ENCODE measurements at regions not wholly inside any gene's neighbourhood (a gene's known extent, or its start where the extent isn't known, plus 50 kb on each side); places are given as distances from the start of the nearest gene placed in this dataset.

DNA sequence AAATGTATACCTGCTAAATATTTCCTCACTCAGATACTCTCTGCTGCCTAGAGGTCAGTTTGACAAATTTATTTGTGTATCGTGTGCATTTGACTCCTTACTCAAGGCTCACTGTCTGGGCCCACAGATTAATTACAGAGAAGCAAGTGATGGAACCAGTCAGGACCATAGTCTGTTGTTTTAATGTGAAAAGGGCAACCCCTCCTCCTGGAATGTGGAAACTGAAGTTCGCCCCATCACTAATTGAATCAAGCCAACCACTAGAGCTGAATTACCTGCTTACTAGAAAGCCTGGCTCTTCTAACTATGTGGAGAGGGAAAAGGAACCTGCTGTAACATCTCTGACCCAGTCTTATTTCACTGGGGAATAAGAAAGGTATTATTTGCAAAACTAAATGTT, 199.9 kb upstream of the KRR1 start:
- TF ChIP-seq REST (tag by site-specific recombination; IDR thresholded peaks at IDR 0.05) (no peak), YY1 (tag by site-specific recombination; IDR thresholded peaks at IDR 0.05) (no peak)
